CD14-positive monocyte (primary cell): ENCODE measurements at regions not wholly inside any gene's neighbourhood (a gene's known extent, or its start where the extent isn't known, plus 50 kb on each side); places are given as distances from the start of the nearest gene placed in this dataset.

Experiments used
- DNase-seq, 3 donors: peaks; one replicate each; pipeline ENCODE4 v3.0.0-alpha.2; 2011 to 2022
- H2AFZ ChIP-seq: 2 replicates; pipeline ENCODE4 v1.6.0; 2012; ENCODE audit warnings: mild to moderate bottlenecking, low read depth, low read length, inconsistent platforms; ENCODE audit not compliant: insufficient read depth, poor library complexity, severe bottlenecking
- H3K27ac ChIP-seq, 2 donors: 1 replicate in 1 of 2; 2 replicates in 1 of 2; pipeline ENCODE4 v1.5.1; 2012 to 2013; ENCODE audit warnings: low read length in 2 of 2, control low read depth in 1 of 2, inconsistent platforms in 1 of 2, low read depth in 1 of 2, mild to moderate bottlenecking in 1 of 2
- H3K27me3 ChIP-seq, 2 donors: one replicate each; pipeline versions ENCODE4 v1.6.0 to v1.6.1; 2011 to 2013; ENCODE audit warnings: low read length in 2 of 2; ENCODE audit not compliant: control insufficient read depth in 2 of 2, insufficient read depth in 2 of 2
- H3K36me3 ChIP-seq, 2 donors: replicated peaks in 1 of 2; 1 replicate in 1 of 2; 2 replicates in 1 of 2; pipeline versions ENCODE4 v1.5.1 to v1.6.1; 2012 to 2013; ENCODE audit warnings: low read length in 2 of 2, control low read depth in 1 of 2, inconsistent platforms in 1 of 2, mild to moderate bottlenecking in 1 of 2; ENCODE audit not compliant: insufficient read depth in 2 of 2, control insufficient read depth in 1 of 2
- H3K4me1 ChIP-seq, 2 donors: 1 replicate in 1 of 2; 2 replicates in 1 of 2; pipeline versions ENCODE4 v1.5.1 to v1.6.1; 2012 to 2013; ENCODE audit warnings: low read length in 2 of 2, control low read depth in 1 of 2, inconsistent platforms in 1 of 2, mild to moderate bottlenecking in 1 of 2, moderate library complexity in 1 of 2; ENCODE audit not compliant: insufficient read depth in 2 of 2, control insufficient read depth in 1 of 2
- H3K4me2 ChIP-seq: replicated peaks from 2 replicates; pipeline ENCODE3; 2012; ENCODE audit warnings: low read length, moderate library complexity, mild to moderate bottlenecking; ENCODE audit not compliant: poor library complexity, severe bottlenecking; ENCODE audit errors: extremely low read depth
- H3K4me3 ChIP-seq, 3 experiments: fragments of 200-600 bp in 1 of 3; sonication (generic) in 1 of 3; replicated peaks in 1 of 3; 1 replicate in 2 of 3; 2 replicates in 1 of 3; pipeline ENCODE4 v1.5.1; 2011 to 2013; ENCODE audit warnings: low read length in 3 of 3, mild to moderate bottlenecking in 3 of 3, control low read depth in 2 of 3, low read depth in 2 of 3, inconsistent platforms in 1 of 3, moderate library complexity in 1 of 3
- H3K79me2 ChIP-seq: 2 replicates; pipeline ENCODE4 v1.6.0; 2012; ENCODE audit warnings: mild to moderate bottlenecking, control low read depth, inconsistent platforms, low read length, moderate library complexity; ENCODE audit not compliant: insufficient read depth
- H3K9ac ChIP-seq: 2 replicates; pipeline ENCODE4 v1.6.0; 2017; ENCODE audit warnings: low read length, mild to moderate bottlenecking; ENCODE audit not compliant: insufficient read depth, poor library complexity, severe bottlenecking
- H3K9me3 ChIP-seq, 2 donors: replicated peaks in 1 of 2; 1 replicate in 1 of 2; 2 replicates in 1 of 2; pipeline versions ENCODE4 v1.5.1 to v1.6.1; 2012 to 2013; ENCODE audit warnings: low read length in 2 of 2, control low read depth in 1 of 2; ENCODE audit not compliant: control insufficient read depth in 1 of 2, insufficient read depth in 1 of 2
- H4K20me1 ChIP-seq: 2 replicates; pipeline ENCODE4 v1.6.0; 2012; ENCODE audit warnings: mild to moderate bottlenecking, low read length, control low read depth, moderate library complexity; ENCODE audit not compliant: insufficient read depth
- H3K27ac Mint-ChIP-seq, 7 donors: one replicate each; pipeline ENCODE4 v1.8.0; 2020; ENCODE audit warnings: mild to moderate bottlenecking in 7 of 7, mixed read lengths in 7 of 7, moderate library complexity in 6 of 7, inconsistent platforms in 2 of 7
- H3K27me3 Mint-ChIP-seq, 3 donors: one replicate each; pipeline ENCODE4 v1.8.0; 2021 to 2022; ENCODE audit warnings: low read depth in 3 of 3, mild to moderate bottlenecking in 3 of 3, mixed read lengths in 3 of 3, moderate library complexity in 3 of 3, inconsistent platforms in 1 of 3
- H3K36me3 Mint-ChIP-seq, 2 donors: one replicate each; pipeline ENCODE4 v1.8.0; 2020; ENCODE audit warnings: mixed read lengths in 2 of 2, inconsistent platforms in 1 of 2, mild to moderate bottlenecking in 1 of 2
- H3K4me1 Mint-ChIP-seq: one replicate; pipeline ENCODE4 v1.8.0; 2020; ENCODE audit warnings: mild to moderate bottlenecking, mixed read lengths
- H3K4me3 Mint-ChIP-seq, 2 donors: one replicate each; pipeline ENCODE4 v1.8.0; 2020; ENCODE audit warnings: mild to moderate bottlenecking in 2 of 2, mixed read lengths in 2 of 2, moderate library complexity in 1 of 2
- H3K9me3 Mint-ChIP-seq, 7 donors: one replicate each; pipeline ENCODE4 v1.8.0; 2020 to 2022; ENCODE audit warnings: mixed read lengths in 7 of 7, mild to moderate bottlenecking in 6 of 7, moderate library complexity in 6 of 7, inconsistent platforms in 2 of 7
- CTCF ChIP-seq: fragments of 200-600 bp; IDR thresholded peaks from one replicate; pipeline ENCODE4 v1.8.0; 2022; ENCODE audit warnings: antibody characterized with exemption, mild to moderate bottlenecking
- whole genome bisulfite sequencing: methylation state at CpG from one replicate; pipeline ENCODE4 v1.1.5; 2013; ENCODE audit warnings: missing lambda C conversion rate; ENCODE audit not compliant: insufficient coverage; 5-methylcytosine and 5-hydroxymethylcytosine counted together
- intact Hi-C, 2 donors: fragments of 100-400 bp; cut with micrococcal nuclease; formaldehyde crosslinking; loops; one replicate each; pipeline versions ENCODE4 v1.15.0 to v1.15.1; 2023

- Mint-ChIP-seq H3K4me1 (no peaks in the 10 kb centered on the region), H3K9me3 (peaks cover 35 to 58% (median 48%) of the 10 kb centered on the region in 7 donors), H3K27me3 (peaks cover 0 to 5% (median 0%) of the 10 kb centered on the region in 3 donors), H3K4me3 (no peak overlapping the region), H3K36me3 (peaks cover 11 to 13% of the 10 kb centered on the region in 2 donors), H3K27ac (no peak overlapping the region)
- no peaks in the 10 kb centered on the region for H3K36me3 ChIP-seq
- no peaks in the 10 kb centered on the region for H3K27me3 ChIP-seq
- no peak overlapping the region for H3K4me2 ChIP-seq
- no peak for DNase-seq
- H3K79me2 ChIP-seq = no peaks in the 10 kb centered on the region
- H3K4me1 ChIP-seq = no peaks in the 10 kb centered on the region
- no peak overlapping the region for H3K9ac ChIP-seq
- peaks cover 27 to 82% of the 10 kb centered on the region in 2 donors for H3K9me3 ChIP-seq
- intact Hi-C loops = no loop called here
- H4K20me1 ChIP-seq = no peaks in the 10 kb centered on the region
- TF ChIP-seq CTCF = no peak
- no peak overlapping the region for H3K4me3 ChIP-seq
- no peak overlapping the region for H2AFZ ChIP-seq
- WGBS = 92% methylated on average over 11 of the region's 11 CpGs
- no peak overlapping the region for H3K27ac ChIP-seq
These were observed 274.6 kb downstream of the BRD1 start for GRCh38 chr22:49553076-49553475.

GRCh38 chr22:49551897-49552614, 275.6 kb downstream of the BRD1 start:
- intact Hi-C loops = no loop called here
- H3K36me3 ChIP-seq = no peaks in the 10 kb centered on the region
- 89% methylated on average over 11 of the region's 15 CpGs for WGBS
- H3K4me2 ChIP-seq = no peak overlapping the region
- no peaks in the 10 kb centered on the region for H3K27me3 ChIP-seq
- H4K20me1 ChIP-seq = no peaks in the 10 kb centered on the region
- Mint-ChIP-seq H3K4me3 (no peak overlapping the region), H3K9me3 (peaks cover 35 to 63% (median 48%) of the 10 kb centered on the region in 7 donors), H3K36me3 (peaks cover 9 to 13% of the 10 kb centered on the region in 2 donors), H3K27ac (no peak overlapping the region), H3K27me3 (peaks cover 0 to 5% (median 0%) of the 10 kb centered on the region in 3 donors), H3K4me1 (no peaks in the 10 kb centered on the region)
- no peak for TF ChIP-seq CTCF
- no peaks in the 10 kb centered on the region for H3K79me2 ChIP-seq
- no peak overlapping the region for H2AFZ ChIP-seq
- no peaks in the 10 kb centered on the region for H3K4me1 ChIP-seq
- no peak for DNase-seq
- H3K4me3 ChIP-seq = no peak overlapping the region
- H3K9ac ChIP-seq = no peak overlapping the region
- H3K27ac ChIP-seq = no peak overlapping the region
- peaks cover 27 to 87% of the 10 kb centered on the region in 2 donors for H3K9me3 ChIP-seq
